ENCODE measurements at regions not wholly inside any gene's neighbourhood (a gene's known extent, or its start where the extent isn't known, plus 50 kb on each side); places are given as distances from the start of the nearest gene placed in this dataset.

- dilution Hi-C loops (cut with MboI; ENCODE audit: extremely low pct_ligation_motif_present, low sequenced_read_pairs): no loop called here
- no peak overlapping the region for H3K9ac ChIP-seq (ENCODE audit: control insufficient read depth, extremely low read depth, insufficient read depth, low read length)
- no peak overlapping the region for H3K4me2 ChIP-seq (ENCODE audit: control insufficient read depth, extremely low read depth, insufficient read depth, low read depth, low read length)
- no peaks in the 10 kb centered on the region for H3K36me3 ChIP-seq (ENCODE audit: control insufficient read depth in 2 of 2, extremely low read depth in 1 of 2, insufficient read depth in 2 of 2, low read length in 2 of 2)
- no peaks in the 10 kb centered on the region for H3K4me1 ChIP-seq (ENCODE audit: control insufficient read depth, extremely low read depth, insufficient read depth, low read length)
- H3K79me2 ChIP-seq (ENCODE audit: control insufficient read depth, insufficient read depth, low read length): no peaks in the 10 kb centered on the region
- H3K27ac ChIP-seq (ENCODE audit: control insufficient read depth, insufficient read depth, low read length): no peak overlapping the region
- H2AFZ ChIP-seq (ENCODE audit: control insufficient read depth, low read length): no peak overlapping the region
- no peak for TF ChIP-seq EZH2 (IDR thresholded peaks at IDR 0.05; ENCODE audit: low read length)
- TF ChIP-seq CTCF (optimal IDR thresholded peaks at IDR 0.05 in 1 of 3, IDR thresholded peaks at IDR 0.05 in 1 of 3, conservative IDR thresholded peaks at IDR 0.05 in 1 of 3; ENCODE audit: extremely low read depth in 1 of 3, insufficient read depth in 2 of 3, low read length in 3 of 3): no peak
- no peaks in the 10 kb centered on the region for H3K27me3 ChIP-seq (ENCODE audit: control insufficient read depth, extremely low read depth, insufficient read depth, low read length)
- H3K9me3 ChIP-seq (ENCODE audit: control insufficient read depth, low read depth, low read length): no peaks in the 10 kb centered on the region
- H4K20me1 ChIP-seq (ENCODE audit: control insufficient read depth, extremely low read depth, insufficient read depth, low read length): no peaks in the 10 kb centered on the region
- DNase-seq (ENCODE audit: low read depth, low spot score) (no peak), FAIRE-seq (no peak)
- no peak overlapping the region for H3K4me3 ChIP-seq (ENCODE audit: control insufficient read depth in 2 of 3, extremely low read depth in 1 of 3, insufficient read depth in 2 of 3, low read depth in 1 of 3, low read length in 3 of 3)
- no peaks in the 10 kb centered on the region for H3K9me1 ChIP-seq (ENCODE audit: control insufficient read depth, extremely low read depth, insufficient read depth, low read length)
These were observed 423.7 kb upstream of the TEX13C start for GRCh38 chrX:124895947-124896346.

- Histone ChIP-seq H3K4me1 (ENCODE audit: control insufficient read depth, extremely low read depth, insufficient read depth, low read length) (no peaks in the 10 kb centered on the region), H4K20me1 (ENCODE audit: control insufficient read depth, extremely low read depth, insufficient read depth, low read length) (no peaks in the 10 kb centered on the region), H3K27ac (ENCODE audit: control insufficient read depth, insufficient read depth, low read length) (no peak overlapping the region), H3K36me3 (ENCODE audit: control insufficient read depth in 2 of 2, extremely low read depth in 1 of 2, insufficient read depth in 2 of 2, low read length in 2 of 2) (no peaks in the 10 kb centered on the region), H2AFZ (ENCODE audit: control insufficient read depth, low read length) (no peak overlapping the region), H3K9me1 (ENCODE audit: control insufficient read depth, extremely low read depth, insufficient read depth, low read length) (no peaks in the 10 kb centered on the region), H3K4me3 (ENCODE audit: control insufficient read depth in 2 of 3, extremely low read depth in 1 of 3, insufficient read depth in 2 of 3, low read depth in 1 of 3, low read length in 3 of 3) (no peak overlapping the region), H3K79me2 (ENCODE audit: control insufficient read depth, insufficient read depth, low read length) (no peaks in the 10 kb centered on the region), H3K9ac (ENCODE audit: control insufficient read depth, extremely low read depth, insufficient read depth, low read length) (no peak overlapping the region), H3K9me3 (ENCODE audit: control insufficient read depth, low read depth, low read length) (no peaks in the 10 kb centered on the region), H3K4me2 (ENCODE audit: control insufficient read depth, extremely low read depth, insufficient read depth, low read depth, low read length) (no peak overlapping the region), H3K27me3 (ENCODE audit: control insufficient read depth, extremely low read depth, insufficient read depth, low read length) (no peaks in the 10 kb centered on the region)
- TF ChIP-seq CTCF (optimal IDR thresholded peaks at IDR 0.05 in 1 of 3, IDR thresholded peaks at IDR 0.05 in 1 of 3, conservative IDR thresholded peaks at IDR 0.05 in 1 of 3; ENCODE audit: extremely low read depth in 1 of 3, insufficient read depth in 2 of 3, low read length in 3 of 3): no peak
- no peak for TF ChIP-seq EZH2 (IDR thresholded peaks at IDR 0.05; ENCODE audit: low read length)
- no peak for FAIRE-seq
- DNase-seq (ENCODE audit: low read depth, low spot score): no peak
- dilution Hi-C loops (cut with MboI; ENCODE audit: extremely low pct_ligation_motif_present, low sequenced_read_pairs): no loop called here
These were observed 416.7 kb upstream of the TEX13C start for GRCh38 chrX:124902953-124903352.
